PC-3 (cell line): ENCODE measurements at regions not wholly inside any gene's neighbourhood (a gene's known extent, or its start where the extent isn't known, plus 50 kb on each side); places are given as distances from the start of the nearest gene placed in this dataset.

Source experiments
- EZH2 ChIP-seq: fragments of 300-600 bp; sonication (generic); IDR thresholded peaks from one replicate; pipeline ENCODE4 v1.6.1; 2017; ENCODE audit warnings: antibody characterized with exemption, mild to moderate bottlenecking, low read length; ENCODE audit not compliant: unreplicated experiment
- TF ChIP-seq, protein P1 (sequence below): fragments of 300-600 bp; sonication (generic); conservative IDR thresholded peaks from 2 replicates; pipeline ENCODE4 v1.5.1; 2017; ENCODE audit warnings: antibody characterized with exemption, low read depth, mild to moderate bottlenecking, low read length

DNA sequence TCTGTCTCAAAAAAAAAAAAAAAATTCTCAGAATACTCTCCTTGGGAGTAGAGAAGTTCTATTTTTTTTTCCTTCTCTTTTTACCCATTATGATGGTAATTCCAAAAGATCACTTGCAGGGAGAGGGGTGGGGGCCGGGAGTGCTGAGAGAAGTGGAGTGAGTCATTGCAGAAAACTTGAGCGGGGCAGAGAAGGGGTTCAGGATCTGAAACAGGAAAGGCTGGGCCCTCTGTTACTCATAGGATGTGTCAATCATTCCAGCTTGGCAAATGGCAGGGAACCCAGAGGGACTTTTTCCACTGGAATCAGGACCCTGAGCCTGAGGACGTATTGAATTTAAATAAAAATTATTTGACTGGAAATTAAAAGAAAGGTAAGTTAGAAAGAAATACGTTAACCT is 111.4 kb upstream of the ARMC2 start:
- TF ChIP-seq, protein P1, sequence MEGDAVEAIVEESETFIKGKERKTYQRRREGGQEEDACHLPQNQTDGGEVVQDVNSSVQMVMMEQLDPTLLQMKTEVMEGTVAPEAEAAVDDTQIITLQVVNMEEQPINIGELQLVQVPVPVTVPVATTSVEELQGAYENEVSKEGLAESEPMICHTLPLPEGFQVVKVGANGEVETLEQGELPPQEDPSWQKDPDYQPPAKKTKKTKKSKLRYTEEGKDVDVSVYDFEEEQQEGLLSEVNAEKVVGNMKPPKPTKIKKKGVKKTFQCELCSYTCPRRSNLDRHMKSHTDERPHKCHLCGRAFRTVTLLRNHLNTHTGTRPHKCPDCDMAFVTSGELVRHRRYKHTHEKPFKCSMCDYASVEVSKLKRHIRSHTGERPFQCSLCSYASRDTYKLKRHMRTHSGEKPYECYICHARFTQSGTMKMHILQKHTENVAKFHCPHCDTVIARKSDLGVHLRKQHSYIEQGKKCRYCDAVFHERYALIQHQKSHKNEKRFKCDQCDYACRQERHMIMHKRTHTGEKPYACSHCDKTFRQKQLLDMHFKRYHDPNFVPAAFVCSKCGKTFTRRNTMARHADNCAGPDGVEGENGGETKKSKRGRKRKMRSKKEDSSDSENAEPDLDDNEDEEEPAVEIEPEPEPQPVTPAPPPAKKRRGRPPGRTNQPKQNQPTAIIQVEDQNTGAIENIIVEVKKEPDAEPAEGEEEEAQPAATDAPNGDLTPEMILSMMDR = no peak
- TF ChIP-seq EZH2 = no peak
